A549 (cell line): ENCODE measurements at regions not wholly inside any gene's neighbourhood (a gene's known extent, or its start where the extent isn't known, plus 50 kb on each side); places are given as distances from the start of the nearest gene placed in this dataset.

Source experiments
- ATAC-seq, 2 experiments: fragments of 200-7000 bp in 1 of 2; fragments of >200 bp in 1 of 2; cut with Nextera tagmentation in 1 of 2; cut with Tn5 transposase in 1 of 2; 3 replicates each; pipeline versions ENCODE4 v1.8.0 to v1.9.1; 2018 to 2020; ENCODE audit warnings: mild to moderate bottlenecking in 1 of 2, moderate library complexity in 1 of 2
- CTCF ChIA-PET: fragments of 300-600 bp; sonication (Branson Sonifier 250); formaldehyde crosslinking; extraction: SDS; loops from one replicate; lab custom pipeline; 2021; ENCODE audit warnings: antibody characterized with exemption, inconsistent platforms; lab: Yijun Ruan, JAX
- POLR2A ChIA-PET: fragments of 350-600 bp; formaldehyde crosslinking; extraction: SDS; loops from one replicate; lab custom pipeline; 2021; ENCODE audit warnings: antibody characterized with exemption, inconsistent platforms; lab: Yijun Ruan, JAX
- DNase-seq, 2 experiments: peaks; one replicate each; pipeline versions ENCODE4 v3.0.0 to v3.0.0-alpha.2; 2011 to 2016; ENCODE audit warnings: low read depth in 1 of 2, low spot score in 1 of 2
- FAIRE-seq: peaks from 2 replicates; lab custom pipeline; 2011; peaks lifted over from hg19 to GRCh38; lab: Jason Lieb, UNC
- H3K27ac ChIP-seq, 2 experiments: fragments of >200 bp; sonication (Bioruptor Twin); formaldehyde crosslinking; 3 replicates each; pipeline ENCODE4 v1.5.1; 2016 to 2017
- H3K4me1 ChIP-seq: fragments of >200 bp; sonication (Bioruptor Twin); formaldehyde crosslinking; 3 replicates; pipeline ENCODE4 v1.6.1; 2016
- H3K4me2 ChIP-seq: fragments of >200 bp; sonication (Bioruptor Twin); formaldehyde crosslinking; 3 replicates; pipeline ENCODE4 v1.6.1; 2016
- H3K4me3 ChIP-seq: fragments of >200 bp; sonication (Bioruptor Twin); formaldehyde crosslinking; 3 replicates; pipeline ENCODE4 v1.5.1; 2016
- H3K9me3 ChIP-seq: fragments of >200 bp; sonication (Bioruptor Twin); formaldehyde crosslinking; 3 replicates; pipeline ENCODE4 v1.6.1; 2016
- ATOH8 ChIP-seq: fragments of 250-450 bp; sonication (Bioruptor Pico); IDR thresholded peaks from 2 replicates; pipeline ENCODE4 v1.5.0; 2020; ENCODE audit warnings: low read depth, mild to moderate bottlenecking, moderate library complexity
- BCL3 ChIP-seq: fragments of >200 bp; sonication (Bioruptor Twin); formaldehyde crosslinking; IDR thresholded peaks from 3 replicates; pipeline ENCODE4 v1.6.1; 2016
- BHLHE40 ChIP-seq: IDR thresholded peaks from 2 replicates; pipeline ENCODE4 v1.6.1; 2012; ENCODE audit warnings: low read depth, low read length, inconsistent platforms
- CEBPB ChIP-seq, 2 experiments: fragments of >200 bp in 1 of 2; sonication (Bioruptor Twin) in 1 of 2; formaldehyde crosslinking in 1 of 2; IDR thresholded peaks; 2 replicates each; pipeline ENCODE4 v1.6.1; 2012 to 2016
- CHD2 ChIP-seq: fragments of 150-350 bp; IDR thresholded peaks from 2 replicates; pipeline ENCODE4 v1.6.1; 2014; ENCODE audit warnings: low read length; ENCODE audit not compliant: partially characterized antibody
- E2F6 ChIP-seq: IDR thresholded peaks from 2 replicates; pipeline ENCODE4 v1.6.1; 2012; ENCODE audit warnings: low read depth, borderline replicate concordance
- EHF ChIP-seq: fragments of 250-450 bp; sonication (Bioruptor Pico); IDR thresholded peaks from 2 replicates; pipeline ENCODE4 v1.5.0; 2020; ENCODE audit warnings: mild to moderate bottlenecking
- EHMT2 ChIP-seq: fragments of 200-600 bp; sonication (generic); IDR thresholded peaks from 2 replicates; pipeline ENCODE4 v1.6.1; 2016; ENCODE audit warnings: antibody characterized with exemption, low read depth, mild to moderate bottlenecking, moderate library complexity
- FOSL2 ChIP-seq, 2 experiments: fragments of 450-650 bp in 1 of 2; fragments of >200 bp in 1 of 2; sonication (Bioruptor Twin) in 1 of 2; formaldehyde crosslinking; IDR thresholded peaks; 2 replicates each; pipeline versions ENCODE4 v1.5.0 to v1.6.1; 2016 to 2020; ENCODE audit warnings: mild to moderate bottlenecking in 1 of 2, moderate library complexity in 1 of 2
- FOXS1 ChIP-seq: fragments of 250-450 bp; sonication (Bioruptor Pico); IDR thresholded peaks from 2 replicates; pipeline ENCODE4 v1.5.0; 2020; ENCODE audit warnings: mild to moderate bottlenecking, moderate library complexity
- GATA3 ChIP-seq: IDR thresholded peaks from 2 replicates; pipeline ENCODE4 v1.6.1; 2012; ENCODE audit warnings: borderline replicate concordance
- HES2 ChIP-seq: fragments of >200 bp; sonication (Bioruptor Twin); formaldehyde crosslinking; IDR thresholded peaks from 2 replicates; pipeline ENCODE4 v1.6.1; 2016
- HOXB13 ChIP-seq: fragments of 250-450 bp; sonication (Bioruptor Pico); IDR thresholded peaks from 2 replicates; pipeline ENCODE4 v1.5.0; 2020; ENCODE audit warnings: low read depth, mild to moderate bottlenecking, moderate library complexity
- HOXB5 ChIP-seq: fragments of 250-450 bp; sonication (Bioruptor Pico); IDR thresholded peaks from 2 replicates; pipeline ENCODE4 v1.5.0; 2020; ENCODE audit warnings: mild to moderate bottlenecking, moderate library complexity
- KDM5A ChIP-seq: fragments of 200-600 bp; sonication (generic); IDR thresholded peaks from 2 replicates; pipeline ENCODE4 v1.6.1; 2016; ENCODE audit warnings: antibody characterized with exemption, mild to moderate bottlenecking
- MAFK ChIP-seq: fragments of 450-650 bp; IDR thresholded peaks from 2 replicates; pipeline ENCODE4 v1.6.1; 2014; ENCODE audit not compliant: partially characterized antibody
- MAX ChIP-seq: IDR thresholded peaks from 2 replicates; pipeline ENCODE4 v1.6.1; 2012
- MYC ChIP-seq: IDR thresholded peaks from 2 replicates; pipeline ENCODE4 v1.6.1; 2012; ENCODE audit warnings: mild to moderate bottlenecking, inconsistent platforms, low read length, improper control_type of control experiment, borderline replicate concordance
- NFE2L2 ChIP-seq: fragments of 150-350 bp; conservative IDR thresholded peaks from 2 replicates; pipeline ENCODE4 v1.6.1; 2014; ENCODE audit warnings: low read length
- NR3C1 ChIP-seq: fragments of >200 bp; sonication (Bioruptor Twin); formaldehyde crosslinking; IDR thresholded peaks from 3 replicates; pipeline ENCODE4 v1.6.1; 2017
- PBX3 ChIP-seq: IDR thresholded peaks from 2 replicates; pipeline ENCODE4 v1.6.1; 2012
- POLR2A ChIP-seq: IDR thresholded peaks from 2 replicates; pipeline ENCODE4 v1.6.1; 2012; ENCODE audit warnings: mild to moderate bottlenecking, low read length
- RCOR1 ChIP-seq: fragments of 150-350 bp; IDR thresholded peaks from 2 replicates; pipeline ENCODE4 v1.6.1; 2014; ENCODE audit warnings: antibody characterized with exemption, low read length, low read depth
- RNF2 ChIP-seq: fragments of 200-600 bp; sonication (generic); IDR thresholded peaks from 2 replicates; pipeline ENCODE4 v1.6.1; 2016; ENCODE audit warnings: low read depth, mild to moderate bottlenecking, antibody characterized with exemption, moderate library complexity, borderline replicate concordance
- TFCP2L1 ChIP-seq: fragments of 250-450 bp; sonication (Bioruptor Pico); IDR thresholded peaks from 2 replicates; pipeline ENCODE4 v1.5.0; 2021; ENCODE audit warnings: mild to moderate bottlenecking
- ZFP36 ChIP-seq: fragments of 450-650 bp; IDR thresholded peaks from 2 replicates; pipeline ENCODE4 v1.6.1; 2014; ENCODE audit warnings: borderline replicate concordance; ENCODE audit not compliant: partially characterized antibody
- ZNF302 ChIP-seq: fragments of 250-450 bp; sonication (Bioruptor Pico); IDR thresholded peaks from 2 replicates; pipeline ENCODE4 v1.9.0; 2021; ENCODE audit warnings: inconsistent platforms, mild to moderate bottlenecking, moderate library complexity
- ZSCAN20 ChIP-seq: fragments of 250-450 bp; sonication (Bioruptor Pico); IDR thresholded peaks from 2 replicates; pipeline ENCODE4 v1.8.0; 2022; ENCODE audit warnings: mild to moderate bottlenecking, moderate library complexity
- WGBS: methylation state at CpG from one replicate; pipeline ENCODE4 v1.1.6; 2017; ENCODE audit errors: missing lambda C conversion rate; 5-methylcytosine and 5-hydroxymethylcytosine counted together

- H3K4me2 ChIP-seq: no peak overlapping the region
- no peak overlapping the region for H3K4me3 ChIP-seq
- ATAC-seq (no peak), FAIRE-seq (no peak), DNase-seq (no peak)
- TF ChIP-seq NR3C1 (no peak), POLR2A (no peak), RNF2 (no peak), HOXB5 (no peak), KDM5A (no peak), BHLHE40 (no peak), BCL3 (no peak), MAFK (no peak), CEBPB (IDR thresholded peaks at IDR 0.05) (no peak), EHMT2 (no peak), CHD2 (no peak), TFCP2L1 (CRISPR knock-in tag) (no peak)
- 44% methylated on average over 2 of the region's 2 CpGs for WGBS
- H3K4me1 ChIP-seq: no peaks in the 10 kb centered on the region
- POLR2A ChIA-PET: no interaction called here
- CTCF ChIA-PET: no interaction called here
- H3K9me3 ChIP-seq: no peaks in the 10 kb centered on the region
- H3K27ac ChIP-seq: no peak overlapping the region
These were observed 159.4 kb upstream of the INHBA start for GRCh38 chr7:41862261-41862660.

- DNase-seq: no peak
- no peak for TF ChIP-seq PBX3
- no peak for TF ChIP-seq HES2
- TF ChIP-seq ZSCAN20 (CRISPR knock-in tag): no peak
- TF ChIP-seq MAX: no peak
- TF ChIP-seq BCL3: no peak
- no peak for TF ChIP-seq E2F6
- TF ChIP-seq EHF (CRISPR knock-in tag): no peak
- TF ChIP-seq EHMT2: no peak
- TF ChIP-seq FOSL2 (IDR thresholded peaks at IDR 0.05): no peak
- TF ChIP-seq FOSL2 (CRISPR knock-in tag; IDR thresholded peaks at IDR 0.05): no peak
- no peak for TF ChIP-seq FOXS1 (CRISPR knock-in tag)
- TF ChIP-seq MYC: no peak
- no peak for TF ChIP-seq HOXB13
- TF ChIP-seq ZFP36: no peak
- no peak for TF ChIP-seq ZNF302 (CRISPR knock-in tag)
- no peak for TF ChIP-seq RCOR1
- no peak for TF ChIP-seq NFE2L2
- no peak for TF ChIP-seq ATOH8 (CRISPR knock-in tag)
- TF ChIP-seq GATA3: no peak
- Histone ChIP-seq H3K4me1 (no peaks in the 10 kb centered on the region), H3K4me3 (no peak overlapping the region), H3K4me2 (no peak overlapping the region), H3K27ac (no peak overlapping the region), H3K9me3 (no peaks in the 10 kb centered on the region)
- FAIRE-seq: no peak
- 8% methylated on average over 3 of the region's 3 CpGs for WGBS
- CTCF ChIA-PET: no interaction called here
- no peak for ATAC-seq
- POLR2A ChIA-PET: no interaction called here
These were observed 158.8 kb upstream of the INHBA start for GRCh38 chr7:41861642-41862041.
